HG03196 (cell line): ENCODE measurements at regions not wholly inside any gene's neighbourhood (a gene's known extent, or its start where the extent isn't known, plus 50 kb on each side); places are given as distances from the start of the nearest gene placed in this dataset.

ENCODE experiments used
- ATAC-seq: cut with Tn5 transposase; IDR thresholded peaks from one replicate; pipeline ENCODE4 v1.9.1; 2021; ENCODE audit not compliant: unreplicated experiment

DNA sequence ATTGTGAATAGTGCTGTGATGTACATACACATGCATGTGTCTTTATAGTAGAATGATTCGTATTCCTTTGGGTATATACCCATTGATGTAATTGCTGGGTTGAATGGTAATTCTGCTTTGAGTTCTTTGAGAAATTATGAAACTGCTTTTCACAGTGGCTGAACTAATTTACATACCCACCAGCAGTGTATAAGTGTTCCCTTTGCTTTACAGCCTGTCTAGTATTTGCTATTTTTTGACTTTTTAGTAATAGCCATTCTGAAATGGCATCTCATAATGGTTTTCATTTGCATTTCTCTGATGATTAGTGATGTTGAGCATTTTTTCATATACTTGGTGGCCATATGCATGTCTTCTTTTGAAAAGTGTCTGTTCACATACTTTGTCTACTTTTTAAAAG, 54.5 kb upstream of the FAM78B start:
- no peak for ATAC-seq

DNA sequence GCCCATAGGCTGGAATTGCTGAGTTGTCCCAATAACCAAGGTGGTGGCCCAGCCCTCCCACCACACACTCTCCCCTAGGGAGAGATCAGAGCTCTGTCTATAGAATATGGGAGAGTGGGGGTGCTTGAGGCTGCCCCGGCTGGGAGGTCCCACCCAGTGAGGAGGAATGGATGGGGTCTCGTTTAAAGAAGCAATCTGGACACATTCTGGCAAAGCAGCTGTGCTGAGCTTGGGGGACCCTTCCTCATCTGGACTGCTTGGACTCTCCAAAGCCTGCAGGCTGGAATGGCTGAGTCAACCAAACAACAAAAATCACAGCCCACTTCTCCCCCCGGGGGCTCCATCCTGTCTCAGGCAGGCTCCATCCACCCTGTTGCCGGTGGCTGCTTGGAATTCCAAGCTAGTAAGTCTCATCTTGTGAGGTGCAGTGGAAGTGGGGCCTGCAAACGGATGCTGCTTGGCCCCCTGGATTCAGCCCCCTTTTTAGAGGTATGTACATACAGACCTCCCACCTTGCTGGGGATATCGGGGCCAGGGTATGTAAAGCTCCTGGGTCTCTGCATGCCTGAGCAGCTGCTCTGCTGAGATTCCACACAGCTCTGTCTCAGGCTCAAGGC, 67.1 kb upstream of the FAM78B start:
- no peak for ATAC-seq

DNA sequence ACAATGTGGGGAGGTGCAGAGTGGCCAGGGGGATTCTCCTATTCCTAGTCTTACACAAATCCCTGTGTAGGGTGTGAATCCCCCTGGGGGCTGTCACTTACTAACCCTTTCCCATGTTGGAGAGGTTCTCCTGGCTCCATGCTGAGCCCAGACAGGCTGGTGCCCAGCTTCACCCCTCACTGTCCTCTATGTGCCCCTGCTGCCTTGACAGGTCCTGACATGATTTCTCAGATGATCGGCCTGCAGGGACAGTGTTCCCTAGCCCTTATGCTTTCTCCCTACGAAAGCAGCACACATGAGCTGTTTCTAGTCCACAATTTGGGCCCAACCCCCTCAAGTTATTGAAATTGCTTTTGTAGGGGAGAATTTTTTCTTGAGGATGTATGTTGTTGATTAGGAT, 68.9 kb upstream of the FAM78B start:
- ATAC-seq: no peak

DNA sequence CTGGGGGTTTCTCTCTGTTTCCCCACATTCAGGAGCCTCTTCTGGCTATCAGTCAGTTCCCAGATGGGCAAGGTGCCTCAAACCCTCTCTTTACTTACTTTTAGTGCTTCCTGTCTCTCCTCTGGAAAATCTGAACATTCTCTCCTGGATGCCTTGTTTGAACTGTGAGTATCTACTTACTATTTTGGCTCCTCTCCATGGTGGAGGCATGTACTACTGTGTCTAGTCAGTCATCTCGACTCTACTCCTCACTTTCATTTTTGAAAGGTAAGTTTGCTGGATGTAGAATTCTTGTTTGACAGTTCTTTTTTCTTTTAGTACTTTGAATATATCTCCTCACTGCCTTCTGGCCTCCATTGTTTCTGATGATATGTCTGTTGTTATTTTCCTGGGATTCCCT, 70.9 kb upstream of the FAM78B start:
- ATAC-seq: no peak

DNA sequence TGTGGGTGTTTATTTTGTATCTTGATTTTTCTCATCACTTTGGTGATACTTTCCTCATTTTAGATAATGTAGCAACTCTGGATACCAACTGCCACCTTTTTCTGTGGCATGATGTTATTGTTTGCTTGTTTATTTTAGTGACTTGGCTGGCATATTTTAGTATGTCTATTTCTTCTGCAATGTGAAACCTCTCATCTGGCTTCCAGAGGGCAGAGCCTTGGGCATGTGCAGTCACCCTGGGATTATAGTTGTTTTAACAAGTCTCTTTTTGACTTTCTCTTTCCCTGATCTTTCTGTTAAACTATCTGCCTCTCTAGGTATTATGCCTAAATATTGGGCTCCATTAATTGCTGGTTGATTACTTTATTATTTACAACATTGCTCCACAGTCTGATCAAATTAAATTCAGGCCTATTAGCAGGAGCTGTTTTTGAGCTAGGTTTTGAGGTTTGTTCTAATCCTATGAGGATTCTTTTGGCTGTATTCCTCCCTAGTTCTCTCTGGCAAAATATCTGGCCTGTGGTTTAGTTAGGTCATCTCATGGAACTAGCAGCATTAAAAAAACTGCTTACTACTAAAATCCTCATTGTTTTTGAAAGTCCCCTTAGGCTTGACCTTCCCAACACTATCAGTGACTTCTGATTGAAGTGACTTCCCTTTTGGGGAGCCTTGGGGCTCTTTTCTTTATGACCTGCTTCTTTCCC, 86.4 kb upstream of the FAM78B start:
- ATAC-seq: no peak

DNA sequence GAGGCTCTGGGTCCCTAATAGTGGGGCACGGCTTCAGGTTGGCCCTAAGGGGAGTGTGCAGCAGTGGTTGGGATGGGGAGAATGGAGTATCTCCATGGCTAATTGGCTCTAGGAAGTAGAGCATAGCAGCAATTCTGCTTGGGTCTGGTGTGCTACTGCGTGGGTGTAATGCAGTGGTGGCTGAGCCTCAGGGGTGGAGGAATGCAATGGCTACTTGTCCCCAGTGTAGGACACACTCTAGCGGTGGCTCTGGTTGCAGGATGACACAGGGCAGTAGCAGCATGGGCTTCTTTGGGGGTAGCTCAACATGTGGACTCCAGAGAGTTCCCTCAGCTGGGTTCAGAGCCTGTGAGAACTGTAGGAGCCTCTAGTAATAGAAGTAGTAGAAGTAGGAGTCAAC, 91.2 kb upstream of the FAM78B start:
- ATAC-seq: no peak

DNA sequence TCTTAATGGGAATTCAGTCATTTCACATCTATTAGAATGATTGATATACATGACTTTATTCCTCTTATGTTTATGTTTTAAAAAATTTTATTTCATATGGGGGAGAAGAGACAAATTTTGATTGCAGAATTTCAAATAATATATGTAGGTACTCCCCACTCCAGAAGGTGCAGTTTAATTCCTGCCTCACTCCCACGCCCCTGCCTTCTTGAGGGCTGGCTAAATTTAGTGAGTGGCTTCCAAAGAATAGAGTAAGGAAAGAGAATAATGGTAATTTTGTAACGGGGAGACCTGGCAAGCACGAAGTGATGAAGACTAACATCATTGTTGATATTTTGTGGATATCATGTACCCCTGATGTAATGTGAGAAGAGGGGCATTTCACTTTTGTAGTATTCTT, 94.7 kb upstream of the FAM78B start:
- ATAC-seq: no peak

DNA sequence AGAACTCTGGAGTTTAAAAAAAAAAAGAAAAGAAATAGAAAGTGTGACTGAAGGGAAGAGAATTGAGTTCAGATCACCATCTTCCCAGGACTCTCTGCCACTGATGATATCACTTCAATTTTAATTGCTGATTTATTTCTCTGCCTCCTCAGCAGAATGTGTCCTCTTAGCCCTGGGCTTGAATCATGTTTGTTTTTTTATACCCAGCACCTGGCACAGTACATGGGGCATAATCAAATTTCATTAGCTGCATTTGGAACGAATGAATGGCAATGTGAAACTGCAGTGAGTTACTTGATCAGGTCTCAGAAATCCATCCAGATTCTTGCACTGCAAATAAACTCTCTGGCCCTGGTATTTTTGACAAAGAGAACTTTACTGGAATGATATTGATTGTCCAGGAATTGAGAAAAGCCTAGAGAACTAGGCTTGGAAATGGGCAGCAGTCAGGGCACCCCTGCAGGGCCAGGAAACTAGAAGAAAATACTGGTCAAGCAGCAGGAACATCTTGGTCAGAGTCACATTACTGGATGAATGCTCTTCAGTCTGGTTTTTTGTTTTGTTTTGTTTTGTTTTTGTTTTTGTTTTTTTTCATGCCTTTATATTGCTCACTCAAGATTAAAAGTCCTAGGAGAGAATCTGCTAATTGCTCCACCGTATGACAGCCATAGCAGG, 103.8 kb upstream of the FAM78B start:
- no peak for ATAC-seq

DNA sequence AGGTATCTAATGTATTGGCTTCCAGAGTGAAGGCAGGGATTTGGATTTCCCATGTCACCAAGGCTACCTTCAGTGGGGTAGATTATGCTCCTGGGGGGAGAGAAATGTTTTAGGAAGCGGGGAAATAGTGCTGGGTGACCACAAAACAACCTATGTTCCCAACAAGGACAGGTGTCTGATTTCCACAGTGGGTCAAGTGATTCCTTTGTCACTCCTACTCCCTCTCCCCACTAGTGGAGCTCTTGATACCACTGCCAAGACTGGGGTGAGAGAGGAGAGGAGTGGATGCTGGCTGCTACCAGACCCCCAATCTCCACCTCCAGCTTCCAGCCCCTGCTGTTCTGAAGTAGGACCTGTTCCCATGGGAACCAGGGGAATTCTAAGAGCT, 104.3 kb upstream of the FAM78B start:
- no peak for ATAC-seq

DNA sequence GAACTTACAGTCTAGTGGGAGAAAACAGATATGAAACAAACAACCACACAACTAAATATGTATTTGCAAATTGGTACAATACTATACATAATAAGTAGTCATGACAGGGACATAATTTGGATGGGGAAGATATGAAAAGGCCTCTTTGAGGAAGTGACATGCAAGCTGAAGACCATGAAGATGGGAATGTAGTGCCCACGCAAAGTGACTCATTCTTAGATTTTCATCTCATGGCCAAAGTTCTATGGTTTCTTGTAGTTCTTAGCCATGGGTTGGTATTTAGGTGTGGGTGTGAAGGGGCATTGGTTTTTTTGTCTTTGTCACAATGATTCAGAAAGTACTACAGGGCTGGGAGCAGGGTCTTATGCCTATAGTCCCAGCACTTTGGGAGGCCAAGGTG, 105.4 kb upstream of the FAM78B start:
- ATAC-seq: peak; percentile 67

DNA sequence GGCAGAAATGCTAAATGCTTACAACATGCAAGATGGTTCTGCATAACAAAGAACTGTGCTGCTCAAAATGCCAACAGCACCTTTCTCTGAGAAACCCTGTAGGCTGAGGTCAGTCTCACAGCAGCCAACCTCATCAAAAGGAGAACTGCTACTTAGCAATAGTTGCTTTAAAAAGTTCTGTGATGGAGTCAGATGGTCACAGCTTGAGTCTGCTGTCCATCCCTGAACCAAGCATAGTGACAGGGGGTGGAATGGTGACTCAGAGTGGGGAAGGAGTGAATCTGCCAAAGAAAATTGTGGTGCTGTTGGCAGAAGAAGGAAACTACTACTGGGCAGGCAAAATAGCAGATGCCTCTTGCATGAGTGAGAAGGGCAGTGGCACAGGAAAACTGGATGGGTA, 106.0 kb upstream of the FAM78B start:
- peak; percentile 40 for ATAC-seq

DNA sequence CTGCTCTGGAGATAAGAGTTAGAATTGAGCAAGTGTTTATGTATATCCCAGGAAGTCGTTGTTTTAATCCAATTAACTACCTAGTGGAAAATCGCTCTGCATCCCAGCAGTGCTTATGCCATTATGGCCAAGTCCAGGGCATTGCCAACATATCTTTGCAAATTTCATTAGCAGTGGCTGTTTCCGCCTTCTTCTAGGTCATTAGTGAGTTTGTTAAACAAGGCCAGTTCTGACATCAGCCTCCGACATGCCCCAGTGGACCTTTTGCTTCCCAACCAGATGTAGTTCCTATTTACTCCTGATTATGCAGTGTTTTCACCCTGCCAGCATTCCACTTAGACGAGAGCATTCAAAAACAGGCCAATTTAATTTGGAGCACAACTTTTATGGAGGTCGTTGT, 106.8 kb upstream of the FAM78B start:
- no peak for ATAC-seq

DNA sequence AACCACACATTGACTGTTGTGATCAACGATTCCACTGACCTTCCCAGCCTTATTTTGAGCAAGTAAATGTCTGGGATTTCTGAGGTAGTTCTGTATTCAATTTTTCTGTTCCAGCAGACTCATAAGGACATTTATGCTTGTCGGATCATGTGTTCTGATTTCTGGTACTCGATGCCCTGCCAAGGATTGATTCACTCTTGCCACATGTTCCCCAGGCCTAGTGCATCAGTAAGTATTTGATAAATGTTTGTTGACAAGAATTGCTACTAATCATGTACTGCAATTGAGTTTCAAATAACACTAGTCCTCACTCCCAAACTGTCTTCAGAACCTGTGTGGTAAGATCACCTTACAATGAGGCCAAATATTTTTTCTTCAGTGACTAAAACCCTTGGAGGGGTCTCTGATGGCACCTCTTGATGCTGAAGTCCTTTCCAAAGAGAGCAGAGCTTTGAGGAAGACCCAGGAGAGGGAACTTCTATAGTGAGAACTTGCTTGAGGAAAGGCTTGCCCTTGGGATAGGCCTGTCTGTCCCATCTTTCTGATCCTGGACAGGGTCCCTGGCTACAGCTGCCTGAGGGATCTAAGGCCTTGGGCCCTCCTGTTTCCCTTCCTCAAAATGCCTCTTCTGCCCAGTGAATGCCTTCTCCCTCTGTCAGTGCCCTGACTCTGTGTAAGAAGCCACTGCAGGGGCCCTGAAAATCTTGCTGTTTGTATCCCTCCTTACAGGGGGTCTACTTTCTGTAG, 115.8 kb upstream of the FAM78B start:
- ATAC-seq: no peak

DNA sequence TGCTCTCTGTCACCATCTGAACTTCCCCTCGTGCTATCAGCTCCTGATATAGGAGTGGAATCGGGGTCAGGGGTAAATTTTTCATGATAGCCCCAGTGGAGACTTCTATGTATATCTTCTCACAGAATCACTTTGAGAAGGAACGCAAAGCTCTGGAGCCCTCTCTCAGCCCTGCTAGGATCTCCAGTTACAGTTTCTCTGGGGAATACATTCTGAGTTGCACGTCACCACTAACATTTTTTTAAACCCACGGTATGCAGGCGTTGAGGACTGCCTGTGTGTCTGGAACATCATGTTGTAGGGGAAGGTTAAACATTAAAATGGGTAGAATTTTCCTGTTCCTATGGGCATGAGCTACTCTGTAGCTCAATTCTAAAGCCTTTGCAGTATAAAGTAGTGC, 116.4 kb upstream of the FAM78B start:
- no peak for ATAC-seq

DNA sequence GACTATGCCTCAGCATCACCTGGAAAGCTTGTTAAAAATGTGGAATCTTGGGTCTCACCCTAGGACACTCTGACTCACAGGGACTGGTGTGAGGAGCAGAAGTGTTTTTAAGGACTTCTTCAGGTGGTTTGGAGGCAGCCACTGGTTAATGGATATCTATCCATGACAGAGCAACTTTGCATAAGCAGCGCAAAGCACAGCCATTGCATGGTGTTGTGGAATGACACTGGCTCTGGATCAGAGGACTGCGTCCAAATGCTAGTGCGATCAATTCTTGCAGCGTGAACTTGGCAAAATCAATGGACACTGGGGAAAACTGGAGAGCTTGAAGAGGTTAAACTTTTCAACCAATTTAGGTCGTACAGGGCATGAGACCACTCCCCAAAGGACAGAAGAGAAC, 116.8 kb upstream of the FAM78B start:
- ATAC-seq: no peak

DNA sequence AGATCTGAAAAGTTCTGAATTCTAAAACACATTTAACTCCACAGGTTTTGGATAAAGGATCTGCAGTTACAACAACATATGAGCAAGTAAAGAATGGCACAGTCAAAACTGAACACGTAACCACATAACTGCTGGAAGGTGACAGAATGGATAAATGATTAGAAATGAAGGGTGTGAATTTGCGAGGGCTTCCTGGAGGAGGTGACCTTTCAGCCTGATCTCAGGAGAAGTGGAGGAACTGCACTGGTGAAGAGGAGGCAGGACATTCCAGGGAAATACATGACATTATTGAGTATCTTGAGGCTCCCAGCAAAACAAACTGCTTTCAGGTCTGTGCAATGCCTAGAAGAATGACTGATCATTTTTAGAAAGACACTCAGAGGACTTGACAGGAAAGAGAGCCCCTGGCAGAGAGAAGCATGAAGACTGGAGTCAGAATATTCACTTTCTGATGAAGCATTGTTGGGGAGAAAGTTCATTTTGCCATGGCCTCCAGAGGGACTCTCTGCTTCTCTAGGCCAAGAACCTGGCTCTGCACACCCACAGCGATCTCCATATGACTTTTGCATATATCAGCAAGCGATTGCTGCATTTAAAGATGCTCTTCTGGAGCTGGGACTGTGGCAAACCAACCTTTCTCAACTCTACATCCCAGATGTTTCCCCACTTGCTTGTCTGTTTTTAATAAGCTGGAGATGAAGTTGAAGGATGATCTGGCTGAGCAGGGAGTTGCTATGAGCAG, 122.7 kb upstream of the FAM78B start:
- no peak for ATAC-seq

DNA sequence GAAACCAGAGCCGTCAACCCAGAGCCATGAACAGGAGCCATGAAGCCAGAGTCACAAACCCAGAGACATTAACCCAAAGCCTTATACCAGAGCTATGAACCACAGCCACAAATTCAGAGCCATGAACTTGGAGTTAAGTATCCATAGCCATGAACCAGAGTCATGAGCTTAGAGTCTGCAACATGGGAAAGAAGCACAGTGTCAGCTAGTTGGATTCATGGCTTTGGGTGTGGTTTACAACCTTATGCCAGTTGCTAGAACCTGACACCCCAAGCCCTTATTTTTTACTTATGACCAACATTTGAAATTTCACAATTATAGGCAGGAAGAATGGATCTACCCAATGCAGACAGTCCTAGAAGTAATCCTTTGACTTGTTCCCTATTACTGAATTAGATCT, 128.9 kb upstream of the FAM78B start:
- no peak for ATAC-seq

DNA sequence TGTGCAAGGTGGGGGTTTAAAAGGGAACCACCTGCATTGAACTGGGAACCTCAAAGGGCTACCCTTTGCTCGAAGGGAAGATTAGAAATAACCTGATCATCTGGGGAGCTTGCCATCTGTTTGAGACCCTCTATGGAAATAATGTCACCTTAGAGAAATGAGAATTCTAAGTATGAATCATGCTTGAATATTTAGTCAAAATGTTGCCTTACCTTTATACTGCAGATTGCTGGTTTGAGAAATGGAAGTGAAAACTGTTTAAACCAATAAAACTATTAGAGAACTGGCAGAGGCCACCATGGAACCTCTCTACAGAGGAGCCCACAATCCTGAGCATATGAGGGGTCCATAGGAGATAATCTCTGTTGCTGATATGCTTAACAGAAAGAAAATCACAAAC, 131.2 kb upstream of the FAM78B start:
- no peak for ATAC-seq

DNA sequence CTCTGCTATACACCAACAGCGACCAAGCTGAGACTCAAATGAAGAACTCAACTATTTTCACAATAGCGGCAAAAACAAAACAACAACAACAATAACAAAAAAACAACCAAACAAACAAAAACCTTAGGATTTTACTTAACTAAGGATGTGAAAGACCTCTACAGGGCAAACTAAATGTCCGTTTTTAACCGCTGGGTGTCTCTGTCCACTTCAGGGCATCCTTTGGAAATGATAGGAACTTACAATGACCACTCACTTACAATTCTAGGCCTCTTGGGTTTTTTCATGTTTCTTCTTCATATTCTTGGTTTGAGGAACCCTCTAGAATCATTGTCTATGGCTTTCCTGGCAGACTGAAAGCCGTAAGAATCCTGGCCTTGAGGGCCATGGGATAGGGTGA, 134.0 kb upstream of the FAM78B start:
- ATAC-seq: no peak

DNA sequence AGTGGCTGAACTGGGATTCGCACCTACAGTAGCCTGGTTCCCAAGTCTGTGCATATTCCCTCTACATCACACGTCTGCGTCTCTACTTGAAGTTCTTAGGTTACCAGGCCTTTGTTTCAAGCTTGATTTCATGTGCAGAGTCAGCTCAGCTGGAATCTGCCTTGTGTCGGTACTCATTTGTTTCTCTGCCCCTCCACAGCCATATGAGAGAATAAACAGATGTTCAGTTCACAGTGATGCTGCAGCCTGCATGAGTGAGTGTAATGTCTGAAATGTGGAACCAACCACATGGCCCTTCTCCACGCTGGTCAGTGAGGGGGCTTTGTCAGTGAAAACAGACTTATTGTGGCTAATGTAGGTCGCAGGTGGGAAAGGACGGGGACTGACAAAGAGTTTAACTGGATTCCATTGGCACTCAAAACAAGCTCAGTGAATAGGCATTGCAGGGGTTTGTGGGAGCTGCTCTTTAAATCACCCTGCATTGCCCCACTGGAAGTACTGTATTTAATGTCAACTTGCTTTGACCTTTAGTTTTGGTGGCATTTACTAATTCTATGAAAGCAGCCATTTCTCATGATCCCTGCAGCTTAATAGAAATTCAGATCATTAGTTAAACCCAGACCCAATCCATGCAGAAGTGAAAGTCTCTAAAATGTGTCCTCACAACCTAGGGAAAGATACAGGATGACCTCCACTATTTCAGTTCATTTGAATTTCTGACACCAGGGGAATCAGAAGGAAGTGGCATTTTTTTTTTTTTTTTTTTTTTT, 136.4 kb upstream of the FAM78B start:
- ATAC-seq: no peak
